ENCODE measurements at regions not wholly inside any gene's neighbourhood (a gene's known extent, or its start where the extent isn't known, plus 50 kb on each side); places are given as distances from the start of the nearest gene placed in this dataset.

GRCh38 chr13:79231887-79232286 lies 174.2 kb downstream of the RBM26 start:
- no peak for TF ChIP-seq MAFK (IDR thresholded peaks at IDR 0.05; ENCODE audit: partially characterized antibody)
- no peak for TF ChIP-seq RCOR1 (IDR thresholded peaks at IDR 0.05; ENCODE audit: low read depth, low read length)
- TF ChIP-seq, protein P1, sequence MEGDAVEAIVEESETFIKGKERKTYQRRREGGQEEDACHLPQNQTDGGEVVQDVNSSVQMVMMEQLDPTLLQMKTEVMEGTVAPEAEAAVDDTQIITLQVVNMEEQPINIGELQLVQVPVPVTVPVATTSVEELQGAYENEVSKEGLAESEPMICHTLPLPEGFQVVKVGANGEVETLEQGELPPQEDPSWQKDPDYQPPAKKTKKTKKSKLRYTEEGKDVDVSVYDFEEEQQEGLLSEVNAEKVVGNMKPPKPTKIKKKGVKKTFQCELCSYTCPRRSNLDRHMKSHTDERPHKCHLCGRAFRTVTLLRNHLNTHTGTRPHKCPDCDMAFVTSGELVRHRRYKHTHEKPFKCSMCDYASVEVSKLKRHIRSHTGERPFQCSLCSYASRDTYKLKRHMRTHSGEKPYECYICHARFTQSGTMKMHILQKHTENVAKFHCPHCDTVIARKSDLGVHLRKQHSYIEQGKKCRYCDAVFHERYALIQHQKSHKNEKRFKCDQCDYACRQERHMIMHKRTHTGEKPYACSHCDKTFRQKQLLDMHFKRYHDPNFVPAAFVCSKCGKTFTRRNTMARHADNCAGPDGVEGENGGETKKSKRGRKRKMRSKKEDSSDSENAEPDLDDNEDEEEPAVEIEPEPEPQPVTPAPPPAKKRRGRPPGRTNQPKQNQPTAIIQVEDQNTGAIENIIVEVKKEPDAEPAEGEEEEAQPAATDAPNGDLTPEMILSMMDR (IDR thresholded peaks at IDR 0.05), result no peak
- TF ChIP-seq CEBPB (IDR thresholded peaks at IDR 0.05), result no peak
- TF ChIP-seq RNF2 (IDR thresholded peaks at IDR 0.05; ENCODE audit: borderline replicate concordance, low read depth), result no peak
- TF ChIP-seq POLR2A (IDR thresholded peaks at IDR 0.05; ENCODE audit: low read length), result no peak
- TF ChIP-seq, protein P2, sequence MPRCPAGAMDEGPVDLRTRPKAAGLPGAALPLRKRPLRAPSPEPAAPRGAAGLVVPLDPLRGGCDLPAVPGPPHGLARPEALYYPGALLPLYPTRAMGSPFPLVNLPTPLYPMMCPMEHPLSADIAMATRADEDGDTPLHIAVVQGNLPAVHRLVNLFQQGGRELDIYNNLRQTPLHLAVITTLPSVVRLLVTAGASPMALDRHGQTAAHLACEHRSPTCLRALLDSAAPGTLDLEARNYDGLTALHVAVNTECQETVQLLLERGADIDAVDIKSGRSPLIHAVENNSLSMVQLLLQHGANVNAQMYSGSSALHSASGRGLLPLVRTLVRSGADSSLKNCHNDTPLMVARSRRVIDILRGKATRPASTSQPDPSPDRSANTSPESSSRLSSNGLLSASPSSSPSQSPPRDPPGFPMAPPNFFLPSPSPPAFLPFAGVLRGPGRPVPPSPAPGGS (IDR thresholded peaks at IDR 0.05), result no peak
- no peak for TF ChIP-seq FOSL2 (IDR thresholded peaks at IDR 0.05)
- TF ChIP-seq FOSL2 (CRISPR knock-in tag; IDR thresholded peaks at IDR 0.05), result no peak
- TF ChIP-seq EP300 (IDR thresholded peaks at IDR 0.05), result no peak
- TF ChIP-seq, protein P3, sequence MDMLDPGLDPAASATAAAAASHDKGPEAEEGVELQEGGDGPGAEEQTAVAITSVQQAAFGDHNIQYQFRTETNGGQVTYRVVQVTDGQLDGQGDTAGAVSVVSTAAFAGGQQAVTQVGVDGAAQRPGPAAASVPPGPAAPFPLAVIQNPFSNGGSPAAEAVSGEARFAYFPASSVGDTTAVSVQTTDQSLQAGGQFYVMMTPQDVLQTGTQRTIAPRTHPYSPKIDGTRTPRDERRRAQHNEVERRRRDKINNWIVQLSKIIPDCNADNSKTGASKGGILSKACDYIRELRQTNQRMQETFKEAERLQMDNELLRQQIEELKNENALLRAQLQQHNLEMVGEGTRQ (IDR thresholded peaks at IDR 0.05), result no peak

Measured in A549 (cell line).